22Rv1 (cell line): ENCODE measurements at regions not wholly inside any gene's neighbourhood (a gene's known extent, or its start where the extent isn't known, plus 50 kb on each side); places are given as distances from the start of the nearest gene placed in this dataset.

Source experiments
- H3K27ac ChIP-seq: fragments of 450-650 bp; 2 replicates; pipeline ENCODE4 v1.5.1; 2017
- CTCF ChIP-seq: fragments of 450-650 bp; IDR thresholded peaks from 2 replicates; pipeline ENCODE4 v1.5.1; 2017; ENCODE audit warnings: mild to moderate bottlenecking
- ZFX ChIP-seq: fragments of 450-650 bp; IDR thresholded peaks from 2 replicates; pipeline ENCODE4 v1.6.1; 2017; ENCODE audit warnings: antibody characterized with exemption, borderline replicate concordance

- TF ChIP-seq CTCF (no peak), ZFX (no peak)
- H3K27ac ChIP-seq, result no peak overlapping the region
Measured at GRCh38 chr2:34552337-34552736, 953.2 kb upstream of the FAM98A start.

- H3K27ac ChIP-seq, result no peak overlapping the region
- TF ChIP-seq ZFX, result no peak
- no peak for TF ChIP-seq CTCF
Measured at GRCh38 chr2:34549710-34550345, 950.7 kb upstream of the FAM98A start.

GRCh38 chr2:34547900-34548299, 948.8 kb upstream of the FAM98A start:
- TF ChIP-seq ZFX (no peak), CTCF (no peak)
- H3K27ac ChIP-seq, result no peak overlapping the region

DNA sequence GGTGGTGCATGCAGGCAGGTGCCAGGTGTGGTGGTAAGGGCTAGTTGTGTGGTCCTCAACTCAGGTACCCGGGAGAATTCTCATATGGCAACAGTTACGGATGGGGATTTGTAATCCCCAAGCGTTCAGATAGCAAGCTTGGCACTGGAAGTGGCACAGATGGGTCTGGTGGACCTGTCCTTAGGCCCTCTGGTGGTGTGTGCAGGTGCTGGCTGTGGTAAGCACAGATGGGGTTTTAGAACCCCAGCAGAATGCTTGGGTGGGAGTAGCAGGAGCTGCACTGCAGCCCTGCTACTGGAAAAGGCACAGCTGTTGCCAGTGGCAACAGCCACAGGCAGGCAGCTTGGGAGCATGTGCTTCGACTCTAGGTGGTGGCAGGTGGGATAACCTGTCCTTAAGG, 948.2 kb upstream of the FAM98A start:
- TF ChIP-seq ZFX (no peak), CTCF (0 out of 2 replicates have a peak, but pooled peaks have one; percentile 9)
- no peak overlapping the region for H3K27ac ChIP-seq

- no peak overlapping the region for H3K27ac ChIP-seq
- TF ChIP-seq ZFX, result no peak
Measured at GRCh38 chr2:34545486-34546136, 946.5 kb upstream of the FAM98A start.

GRCh38 chr2:34534761-34535160, 935.7 kb upstream of the FAM98A start:
- no peak overlapping the region for H3K27ac ChIP-seq
- TF ChIP-seq CTCF (no peak), ZFX (no peak)

DNA sequence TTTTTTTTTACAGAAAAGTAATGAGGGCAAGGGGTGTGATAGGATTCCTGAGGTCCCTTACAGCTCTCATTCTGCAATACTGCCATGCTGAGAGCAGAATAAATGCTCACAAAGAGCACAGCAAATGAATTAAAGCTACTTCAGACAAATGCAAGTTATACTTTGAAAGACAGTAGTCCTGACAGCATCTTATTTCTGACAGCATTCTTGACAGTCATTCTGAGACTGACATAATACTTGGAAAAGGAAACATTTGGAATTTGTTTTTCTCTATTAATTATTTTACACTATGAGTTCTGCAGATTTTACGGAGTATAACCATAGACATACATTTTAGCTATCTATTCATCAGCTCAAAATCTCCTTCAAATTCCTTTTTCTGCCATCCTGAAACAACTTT, 935.2 kb upstream of the FAM98A start:
- no peak overlapping the region for H3K27ac ChIP-seq
- TF ChIP-seq ZFX (no peak), CTCF (no peak)
